ENCODE measurements at regions not wholly inside any gene's neighbourhood (a gene's known extent, or its start where the extent isn't known, plus 50 kb on each side); places are given as distances from the start of the nearest gene placed in this dataset.

DNA sequence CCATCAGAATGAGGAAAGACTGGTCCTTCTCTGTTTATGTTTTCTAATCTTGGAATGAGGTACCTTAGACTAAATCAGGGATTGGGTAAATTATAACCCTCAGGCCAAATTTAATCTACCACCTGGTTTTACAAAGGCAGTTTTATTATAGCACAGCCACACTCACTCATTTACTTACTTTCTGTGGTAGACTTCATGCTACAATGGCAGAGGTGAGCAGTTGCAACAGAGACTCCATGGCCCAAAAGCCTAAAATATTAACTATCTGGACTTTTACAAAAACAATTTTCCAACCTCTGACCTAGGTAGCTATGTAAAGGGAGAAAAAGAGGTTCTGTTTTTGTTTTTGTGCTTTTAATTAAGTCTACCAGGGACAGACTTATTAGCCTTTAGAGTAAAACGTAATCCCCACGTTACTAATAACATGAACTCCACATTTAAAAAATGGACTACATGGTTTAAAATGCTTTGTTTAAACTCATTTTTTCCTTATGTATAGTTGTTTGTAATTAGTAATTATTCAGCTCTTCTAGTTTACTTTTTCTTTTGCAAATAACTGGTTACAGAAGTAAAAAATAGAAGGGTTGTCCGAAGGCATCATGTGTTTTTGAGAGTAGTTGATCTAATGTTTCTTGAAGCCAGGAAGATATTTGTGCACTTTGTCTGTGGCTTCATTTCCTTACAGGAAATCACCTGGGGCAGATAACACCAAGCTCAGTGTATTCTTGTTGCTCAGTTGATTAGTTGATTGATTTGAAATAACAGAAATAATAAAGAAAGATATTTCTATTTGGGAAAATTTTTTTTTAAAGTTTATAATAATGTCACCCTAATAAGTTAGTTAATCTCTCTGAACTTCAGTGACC lies 57.6 kb upstream of the ATP2B1 start:
- intact Hi-C loops (cut with micrococcal nuclease; ENCODE audit: unreplicated experiment), result no loop called here
- in situ Hi-C loops (cut with MboI), result no loop called here
- POLR2A ChIA-PET, result interaction anchor here (1.5 to 2.4 kb wide), 3 partner anchors 10 to 193 kb away, joined by 5 to 10 read pairs (median 7); partner anchors contain the start of gene ATP2B1
- TF ChIP-seq, protein P1, sequence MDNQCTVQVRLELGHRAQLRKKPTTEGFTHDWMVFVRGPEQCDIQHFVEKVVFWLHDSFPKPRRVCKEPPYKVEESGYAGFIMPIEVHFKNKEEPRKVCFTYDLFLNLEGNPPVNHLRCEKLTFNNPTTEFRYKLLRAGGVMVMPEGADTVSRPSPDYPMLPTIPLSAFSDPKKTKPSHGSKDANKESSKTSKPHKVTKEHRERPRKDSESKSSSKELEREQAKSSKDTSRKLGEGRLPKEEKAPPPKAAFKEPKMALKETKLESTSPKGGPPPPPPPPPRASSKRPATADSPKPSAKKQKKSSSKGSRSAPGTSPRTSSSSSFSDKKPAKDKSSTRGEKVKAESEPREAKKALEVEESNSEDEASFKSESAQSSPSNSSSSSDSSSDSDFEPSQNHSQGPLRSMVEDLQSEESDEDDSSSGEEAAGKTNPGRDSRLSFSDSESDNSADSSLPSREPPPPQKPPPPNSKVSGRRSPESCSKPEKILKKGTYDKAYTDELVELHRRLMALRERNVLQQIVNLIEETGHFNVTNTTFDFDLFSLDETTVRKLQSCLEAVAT (IDR thresholded peaks at IDR 0.05), result peak; percentile 42; the same call in 1 of the 2 replicates
- TF ChIP-seq KDM1A (IDR thresholded peaks at IDR 0.05; ENCODE audit: borderline replicate concordance) (no peak), MEF2A (IDR thresholded peaks at IDR 0.05; ENCODE audit: insufficient read depth, low read depth, low read length) (peak; percentile 94), CHD4 (IDR thresholded peaks at IDR 0.05) (no peak), EP300 (IDR thresholded peaks at IDR 0.05; ENCODE audit: borderline replicate concordance in 1 of 2, control insufficient read depth in 1 of 2, low read depth in 2 of 2, low read length in 2 of 2) (peak; percentile 81 to 91), BACH1 (IDR thresholded peaks at IDR 0.05; ENCODE audit: borderline replicate concordance) (peak; percentile 53; the same call in 1 of the 2 replicates), ZZZ3 (IDR thresholded peaks at IDR 0.05; ENCODE audit: control insufficient read depth, insufficient read length, low read depth) (no peak), IKZF2 (IDR thresholded peaks at IDR 0.05) (peak; percentile 70 to 80; a peak in 3 of 4 replicates), ZNF384 (IDR thresholded peaks at IDR 0.05; ENCODE audit: borderline replicate concordance, low read depth, low read length) (no peak), YY1 (IDR thresholded peaks at IDR 0.05; ENCODE audit: low read depth, low read length) (peak; percentile 51; the same call in 1 of the 2 replicates), NR2F1 (conservative IDR thresholded peaks at IDR 0.05) (peak; percentile 84), LARP7 (IDR thresholded peaks at IDR 0.05) (no peak), BMI1 (IDR thresholded peaks at IDR 0.05; ENCODE audit: borderline replicate concordance) (no peak), ZBED1 (IDR thresholded peaks at IDR 0.05; ENCODE audit: borderline replicate concordance) (peak; percentile 87; the same call in 1 of the 2 replicates), RELA (IDR thresholded peaks at IDR 0.05; ENCODE audit: borderline replicate concordance, partially characterized antibody) (peak; percentile 52), MYB (IDR thresholded peaks at IDR 0.05; ENCODE audit: borderline replicate concordance, low read depth, low read length) (no peak), EGR1 (IDR thresholded peaks at IDR 0.05; ENCODE audit: borderline replicate concordance in 1 of 2, low read depth in 2 of 2, low read length in 2 of 2) (no peak), TCF3 (IDR thresholded peaks at IDR 0.05; ENCODE audit: borderline replicate concordance, insufficient read depth, low read depth, low read length) (0 out of 2 replicates have a peak, but pooled peaks have one; percentile 33), CHD2 (IDR thresholded peaks at IDR 0.05; ENCODE audit: borderline replicate concordance, low read depth, low read length) (peak; percentile 20; the same call in 1 of the 2 replicates), ESRRA (IDR thresholded peaks at IDR 0.05; ENCODE audit: low read length) (no peak)
- TF ChIP-seq, protein P2, sequence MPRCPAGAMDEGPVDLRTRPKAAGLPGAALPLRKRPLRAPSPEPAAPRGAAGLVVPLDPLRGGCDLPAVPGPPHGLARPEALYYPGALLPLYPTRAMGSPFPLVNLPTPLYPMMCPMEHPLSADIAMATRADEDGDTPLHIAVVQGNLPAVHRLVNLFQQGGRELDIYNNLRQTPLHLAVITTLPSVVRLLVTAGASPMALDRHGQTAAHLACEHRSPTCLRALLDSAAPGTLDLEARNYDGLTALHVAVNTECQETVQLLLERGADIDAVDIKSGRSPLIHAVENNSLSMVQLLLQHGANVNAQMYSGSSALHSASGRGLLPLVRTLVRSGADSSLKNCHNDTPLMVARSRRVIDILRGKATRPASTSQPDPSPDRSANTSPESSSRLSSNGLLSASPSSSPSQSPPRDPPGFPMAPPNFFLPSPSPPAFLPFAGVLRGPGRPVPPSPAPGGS (IDR thresholded peaks at IDR 0.05; ENCODE audit: borderline replicate concordance, insufficient read depth, low read depth, low read length, poor library complexity, severe bottlenecking), result no peak

More for the DNA sequence above, 57.6 kb upstream of the ATP2B1 start:
- Histone ChIP-seq H2AFZ (ENCODE audit: control insufficient read depth, low read depth, low read length) (peak overlapping the region; percentile 63), H3K4me3 (no peak overlapping the region), H3K9me3 (replicated peaks; ENCODE audit: control insufficient read depth, insufficient read depth, low read length) (no peaks in the 10 kb centered on the region; the same call in 1 of the 3 replicates), H3K27ac (ENCODE audit: control insufficient read depth, insufficient read depth) (peak overlapping the region; percentile 79), H3K4me2 (ENCODE audit: control insufficient read depth, insufficient read depth) (peak overlapping the region; percentile 46), H4K20me1 (ENCODE audit: control insufficient read depth, insufficient read depth) (no peaks in the 10 kb centered on the region), H3K36me3 (ENCODE audit: control insufficient read depth in 2 of 2, insufficient read depth in 2 of 2, low read length in 1 of 2) (no peaks in the 10 kb centered on the region), H3K27me3 (replicated peaks in 1 of 2; ENCODE audit: control insufficient read depth in 2 of 2, insufficient read depth in 2 of 2, low read length in 1 of 2) (no peaks in the 10 kb centered on the region), H3K9ac (ENCODE audit: control insufficient read depth, insufficient read depth, low read length) (no peak overlapping the region; the same call in 1 of the 2 replicates), H3K4me1 (ENCODE audit: control insufficient read depth, insufficient read depth, low read length) (peaks cover 21% of the 10 kb centered on the region), H3K79me2 (ENCODE audit: control insufficient read depth, insufficient read depth, low read length) (no peaks in the 10 kb centered on the region)
- WGBS (ENCODE audit: insufficient coverage, insufficient replicate concordance, low lambda C conversion rate, missing lambda C conversion rate), result under 1% methylated on average over 3 of the region's 3 CpGs
- ATAC-seq (peak; percentile 85), DNase-seq (ENCODE audit: low read depth, low spot score) (no peak), FAIRE-seq (peak; percentile 83)
- BruUV-seq (replicated peaks), result no TSS peak
- ChIA-PET CTCF (interaction anchor here (0.8 to 2.1 kb wide), 10 partner anchors 10 to 192 kb away, joined by 3 to 10 read pairs (median 3); partner anchors contain the start of gene ATP2B1), RAD21 (ENCODE audit: unreplicated experiment) (interaction anchor here (0.9 to 2.9 kb wide), 11 partner anchors 9 to 194 kb away, joined by 3 to 14 read pairs (median 5); partner anchors contain the start of gene ATP2B1), SMC1A (ENCODE audit: uncharacterized antibody, unreplicated experiment) (interaction anchor here (0.7 to 3.9 kb wide), 32 partner anchors 9 to 223 kb away, joined by 3 to 32 read pairs (median 5); no protein-coding TSS in a partner anchor)

All from GM12878 (cell line).